PC-9 (cell line): ENCODE measurements at regions not wholly inside any gene's neighbourhood (a gene's known extent, or its start where the extent isn't known, plus 50 kb on each side); places are given as distances from the start of the nearest gene placed in this dataset.

Experiments
- EZH2 ChIP-seq: fragments of 200-600 bp; sonication (generic); IDR thresholded peaks from 2 replicates; pipeline ENCODE4 v1.8.0; 2017; ENCODE audit warnings: antibody characterized with exemption, low read depth
- TF ChIP-seq, protein P1 (sequence below): fragments of 200-600 bp; sonication (generic); conservative IDR thresholded peaks from 2 replicates; pipeline ENCODE4 v1.6.1; 2017; ENCODE audit warnings: mixed run types, antibody characterized with exemption, mild to moderate bottlenecking, moderate library complexity

DNA sequence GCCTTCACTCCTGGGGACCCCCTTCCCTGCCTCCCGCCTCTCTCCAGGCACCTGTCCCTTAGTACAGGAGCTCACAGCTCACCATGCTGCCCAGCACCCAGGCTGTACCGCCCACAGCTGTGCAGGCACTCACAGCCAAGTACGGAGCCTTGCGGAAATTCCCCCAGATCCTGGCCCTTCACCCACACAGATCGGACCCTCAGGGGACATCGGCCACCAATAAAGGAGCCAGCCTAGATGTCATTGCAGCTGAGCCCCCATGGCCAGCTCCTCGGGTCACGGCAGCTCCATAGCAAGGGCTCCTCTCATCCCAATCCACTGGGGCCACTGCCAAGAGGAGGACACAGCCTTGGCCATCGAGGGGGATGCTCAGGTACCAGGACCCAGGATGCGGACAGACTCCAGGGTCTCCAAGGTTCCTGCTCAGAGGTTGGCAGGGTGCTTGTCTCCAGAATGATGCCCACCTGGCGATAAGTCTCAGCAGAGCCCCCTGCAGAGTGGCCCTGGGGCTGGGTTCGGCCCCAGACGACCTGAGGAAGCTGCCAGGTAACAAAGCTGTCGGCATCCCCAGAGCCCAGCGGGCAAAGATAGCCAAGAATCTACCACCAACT is 82.3 kb downstream of the YTHDF1 start:
- no peak for TF ChIP-seq EZH2
- TF ChIP-seq, protein P1, sequence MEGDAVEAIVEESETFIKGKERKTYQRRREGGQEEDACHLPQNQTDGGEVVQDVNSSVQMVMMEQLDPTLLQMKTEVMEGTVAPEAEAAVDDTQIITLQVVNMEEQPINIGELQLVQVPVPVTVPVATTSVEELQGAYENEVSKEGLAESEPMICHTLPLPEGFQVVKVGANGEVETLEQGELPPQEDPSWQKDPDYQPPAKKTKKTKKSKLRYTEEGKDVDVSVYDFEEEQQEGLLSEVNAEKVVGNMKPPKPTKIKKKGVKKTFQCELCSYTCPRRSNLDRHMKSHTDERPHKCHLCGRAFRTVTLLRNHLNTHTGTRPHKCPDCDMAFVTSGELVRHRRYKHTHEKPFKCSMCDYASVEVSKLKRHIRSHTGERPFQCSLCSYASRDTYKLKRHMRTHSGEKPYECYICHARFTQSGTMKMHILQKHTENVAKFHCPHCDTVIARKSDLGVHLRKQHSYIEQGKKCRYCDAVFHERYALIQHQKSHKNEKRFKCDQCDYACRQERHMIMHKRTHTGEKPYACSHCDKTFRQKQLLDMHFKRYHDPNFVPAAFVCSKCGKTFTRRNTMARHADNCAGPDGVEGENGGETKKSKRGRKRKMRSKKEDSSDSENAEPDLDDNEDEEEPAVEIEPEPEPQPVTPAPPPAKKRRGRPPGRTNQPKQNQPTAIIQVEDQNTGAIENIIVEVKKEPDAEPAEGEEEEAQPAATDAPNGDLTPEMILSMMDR: no peak
